ENCODE measurements at regions not wholly inside any gene's neighbourhood (a gene's known extent, or its start where the extent isn't known, plus 50 kb on each side); places are given as distances from the start of the nearest gene placed in this dataset.

DNA sequence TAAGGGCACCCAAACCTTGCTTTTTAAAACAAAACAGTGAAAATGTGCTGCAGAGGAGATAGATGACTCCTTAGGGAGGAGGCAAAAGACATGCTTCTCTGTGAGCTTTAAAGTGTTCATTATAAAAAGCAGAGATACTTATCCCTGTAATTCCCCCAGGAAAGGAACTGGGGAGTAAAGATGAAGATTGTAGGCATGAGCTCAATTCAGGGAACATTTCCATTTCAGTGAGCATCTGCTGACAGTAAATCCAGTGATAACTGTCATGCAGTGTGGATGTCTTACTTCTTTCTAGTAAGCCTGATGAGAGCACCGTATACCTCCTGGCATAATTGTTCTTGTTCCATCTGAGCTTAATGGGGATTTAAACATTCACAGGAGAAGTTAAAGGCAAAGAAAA lies 1296.5 kb downstream of the MRPL39 start:
- TF ChIP-seq, protein P1, sequence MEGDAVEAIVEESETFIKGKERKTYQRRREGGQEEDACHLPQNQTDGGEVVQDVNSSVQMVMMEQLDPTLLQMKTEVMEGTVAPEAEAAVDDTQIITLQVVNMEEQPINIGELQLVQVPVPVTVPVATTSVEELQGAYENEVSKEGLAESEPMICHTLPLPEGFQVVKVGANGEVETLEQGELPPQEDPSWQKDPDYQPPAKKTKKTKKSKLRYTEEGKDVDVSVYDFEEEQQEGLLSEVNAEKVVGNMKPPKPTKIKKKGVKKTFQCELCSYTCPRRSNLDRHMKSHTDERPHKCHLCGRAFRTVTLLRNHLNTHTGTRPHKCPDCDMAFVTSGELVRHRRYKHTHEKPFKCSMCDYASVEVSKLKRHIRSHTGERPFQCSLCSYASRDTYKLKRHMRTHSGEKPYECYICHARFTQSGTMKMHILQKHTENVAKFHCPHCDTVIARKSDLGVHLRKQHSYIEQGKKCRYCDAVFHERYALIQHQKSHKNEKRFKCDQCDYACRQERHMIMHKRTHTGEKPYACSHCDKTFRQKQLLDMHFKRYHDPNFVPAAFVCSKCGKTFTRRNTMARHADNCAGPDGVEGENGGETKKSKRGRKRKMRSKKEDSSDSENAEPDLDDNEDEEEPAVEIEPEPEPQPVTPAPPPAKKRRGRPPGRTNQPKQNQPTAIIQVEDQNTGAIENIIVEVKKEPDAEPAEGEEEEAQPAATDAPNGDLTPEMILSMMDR (IDR thresholded peaks at IDR 0.05; ENCODE audit: borderline replicate concordance, extremely low read depth, low read length, poor library complexity, severe bottlenecking), result no peak
- no peak for TF ChIP-seq EZH2 (IDR thresholded peaks at IDR 0.05; ENCODE audit: borderline replicate concordance, low read depth, low read length, severe bottlenecking)

All from DND-41 (cell line).